Right ventricle myocardium inferior (tissue), 1 donor: ENCODE measurements at regions not wholly inside any gene's neighbourhood (a gene's known extent, or its start where the extent isn't known, plus 50 kb on each side); places are given as distances from the start of the nearest gene placed in this dataset.
"Not testable (repeated sequence)": the region's sequence is repeated elsewhere in the genome, so short reads cannot be mapped to it uniquely, and the experiment has no call there.

Experiments
- ATAC-seq: fragments of 200-7000 bp; cut with Tn5 transposase; one replicate; pipeline ENCODE4 v1.9.1; 2020; ENCODE audit warnings: mild to moderate bottlenecking, moderate library complexity
- DNase-seq: peaks from one replicate; pipeline ENCODE4 v3.0.0; 2021; ENCODE audit errors: missing footprints
- intact Hi-C: fragments of 100-400 bp; cut with DNase I; formaldehyde crosslinking; loops from one replicate; pipeline ENCODE4 v1.11.0; 2022
- donor health status: DM: no; HTN: yes; CAD: no; lungs with severe emphysema.

- DNase-seq (no peak), ATAC-seq (no peak)
- intact Hi-C loops: no loop called here
These were observed 100.8 kb upstream of the SOX2 start for GRCh38 chr3:181610973-181611265.

GRCh38 chr3:181610083-181610972 is 101.4 kb upstream of the SOX2 start:
- no peak for ATAC-seq
- intact Hi-C loops: no loop called here
- no peak for DNase-seq

DNA sequence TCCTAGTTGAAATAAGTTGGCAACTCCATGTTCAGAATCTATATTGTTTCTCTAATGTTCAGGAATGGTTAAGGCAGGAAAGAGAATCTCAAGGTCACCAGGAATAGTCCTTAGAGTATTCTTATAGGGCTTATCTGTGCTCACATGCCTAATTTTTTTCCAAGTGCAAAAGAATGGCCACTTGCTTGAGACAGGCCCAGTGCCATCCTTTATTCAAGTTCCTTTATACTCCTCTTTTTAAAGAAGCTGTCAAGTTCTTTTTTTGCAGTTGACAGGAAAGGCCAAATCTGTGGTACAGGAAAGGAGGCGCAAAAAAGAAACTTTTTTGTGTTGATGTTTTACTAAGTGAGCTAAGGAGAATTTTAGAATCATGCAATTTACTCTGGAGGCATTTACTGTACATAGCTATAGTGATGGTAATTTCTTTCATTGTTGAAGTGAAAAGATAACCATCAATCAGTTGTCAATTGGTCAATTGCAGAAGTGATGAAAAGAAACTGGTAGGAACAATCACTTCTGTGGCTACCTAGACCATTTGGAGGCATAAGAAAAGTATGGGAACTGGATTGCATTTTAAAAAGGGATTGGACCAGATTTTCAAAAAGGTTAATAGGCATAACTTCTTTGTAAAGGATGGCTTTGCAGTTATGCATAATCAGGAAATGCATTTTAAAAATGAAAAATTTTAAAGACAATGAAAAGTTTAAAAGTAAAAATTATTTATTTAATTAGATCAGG is 102.5 kb upstream of the SOX2 start:
- ATAC-seq: no peak
- no peak for DNase-seq
- intact Hi-C loops: no loop called here

DNA sequence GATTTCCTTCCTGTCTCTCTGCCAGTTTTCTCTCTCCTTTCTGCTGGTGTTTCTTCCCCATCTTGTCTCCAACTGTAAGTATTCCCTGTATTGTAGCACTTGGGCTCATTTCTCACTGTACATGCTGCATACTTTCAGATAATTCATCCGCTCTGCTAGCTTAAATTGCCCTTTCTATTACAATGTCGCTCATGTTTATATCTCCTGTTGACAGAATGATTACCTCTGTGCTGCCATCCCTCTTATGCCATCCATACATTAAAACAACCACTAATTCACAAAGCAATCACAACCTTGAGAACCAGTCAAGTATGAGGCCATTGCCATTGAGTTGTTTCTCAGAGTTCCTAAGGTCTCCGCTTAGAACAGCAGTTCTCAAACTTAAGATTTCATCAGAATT is 107.5 kb upstream of the SOX2 start:
- DNase-seq: no peak
- no peak for ATAC-seq
- intact Hi-C loops: no loop called here

- intact Hi-C loops: no loop called here
- DNase-seq (no peak), ATAC-seq (no peak)
These were observed 115.6 kb upstream of the SOX2 start for GRCh38 chr3:181596126-181596525.

DNA sequence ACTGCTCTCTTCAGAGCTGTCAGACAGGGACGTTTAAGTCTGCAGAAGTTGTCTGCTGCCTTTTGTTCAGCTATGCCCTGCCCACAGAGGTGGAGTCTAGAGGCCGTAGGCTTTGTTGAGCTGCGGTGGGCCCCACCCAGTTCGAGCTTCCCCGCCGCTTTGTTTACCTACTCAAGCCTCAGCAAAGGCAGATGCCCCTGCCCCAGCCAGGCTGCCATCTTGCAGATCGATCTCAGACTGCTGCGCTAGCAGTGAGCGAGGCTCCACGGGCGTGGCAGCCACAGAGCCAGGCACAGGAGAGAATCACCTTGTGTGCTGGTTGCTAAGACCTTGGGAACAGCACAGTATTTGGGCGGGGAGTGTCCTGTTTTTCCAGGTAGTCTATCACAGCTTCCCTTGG is 120.8 kb upstream of the SOX2 start:
- ATAC-seq, intact Hi-C loops: not testable (repeated sequence)
- peak; percentile 49 for DNase-seq

- intact Hi-C loops: no loop called here
- DNase-seq (no peak), ATAC-seq (no peak)
These were observed 129.1 kb upstream of the SOX2 start for GRCh38 chr3:181582619-181583018.

- DNase-seq: no peak
- ATAC-seq: no peak
- intact Hi-C loops: no loop called here
These were observed 130.1 kb upstream of the SOX2 start for GRCh38 chr3:181581656-181582055.

- no peak for DNase-seq
- ATAC-seq: no peak
- intact Hi-C loops: no loop called here
These were observed 133.0 kb upstream of the SOX2 start for GRCh38 chr3:181578743-181579142.

DNA sequence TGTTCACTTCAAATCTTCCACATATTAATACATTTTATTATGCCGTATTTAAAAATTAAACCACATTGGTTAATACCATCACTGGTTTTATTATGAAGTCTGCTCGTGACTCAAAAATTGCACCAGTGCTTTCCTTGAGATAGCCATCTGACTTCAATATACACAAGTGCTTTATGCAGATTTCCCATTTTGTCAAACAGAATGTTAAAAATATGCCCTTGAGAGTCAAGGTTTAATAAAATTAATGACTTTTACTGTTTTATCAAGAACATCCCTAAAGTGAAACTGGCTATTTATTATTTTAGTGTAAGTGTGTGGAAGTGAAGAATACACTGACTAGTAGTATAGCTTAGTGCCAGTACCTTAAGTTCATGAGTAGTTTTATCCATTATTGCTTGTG is 139.3 kb upstream of the SOX2 start:
- ATAC-seq (no peak), DNase-seq (no peak)
- intact Hi-C loops: no loop called here

DNA sequence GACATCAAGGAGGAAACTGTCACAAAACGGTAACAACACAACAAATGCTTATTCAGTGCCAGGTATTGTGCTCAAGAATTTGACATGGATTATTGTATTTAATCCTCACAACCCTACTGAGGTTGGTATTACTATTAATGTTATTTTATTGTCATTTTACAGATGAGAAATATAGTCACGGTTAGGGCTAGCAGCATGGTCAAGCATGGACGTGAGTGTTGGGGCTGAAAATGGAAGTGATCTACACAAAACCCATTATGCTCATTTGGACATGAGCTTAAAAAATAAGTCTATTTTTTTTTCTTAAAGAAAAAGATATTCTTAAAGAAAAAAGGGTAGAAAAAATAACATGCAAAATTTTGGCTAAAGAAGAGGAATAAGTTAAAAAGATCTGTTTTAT is 141.3 kb upstream of the SOX2 start:
- DNase-seq (no peak), ATAC-seq (no peak)
- intact Hi-C loops: no loop called here

- intact Hi-C loops: no loop called here
- no peak for DNase-seq
- no peak for ATAC-seq
These were observed 142.3 kb upstream of the SOX2 start for GRCh38 chr3:181569356-181569940.

DNA sequence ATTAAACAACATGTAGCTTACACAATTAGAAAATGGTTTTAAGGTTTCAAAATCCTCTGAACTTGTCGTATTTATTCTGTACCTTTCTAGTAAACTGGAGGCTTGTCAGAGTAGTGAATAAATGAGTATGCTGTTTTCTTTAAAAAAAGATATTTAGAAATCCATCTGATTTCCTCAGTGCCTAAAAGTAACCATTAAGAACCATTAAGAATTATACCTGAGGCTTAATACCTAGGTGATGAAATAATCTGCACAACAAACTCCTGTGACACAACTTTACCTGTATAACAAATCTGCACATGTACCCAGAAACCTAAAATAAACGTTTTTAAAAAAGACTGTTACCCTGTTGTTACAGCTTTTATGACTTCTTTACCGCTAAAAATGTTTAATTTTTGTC is 143.0 kb upstream of the SOX2 start:
- intact Hi-C loops: no loop called here
- ATAC-seq: no peak
- no peak for DNase-seq

GRCh38 chr3:181568248-181568647 is 143.5 kb upstream of the SOX2 start:
- intact Hi-C loops: no loop called here
- ATAC-seq: no peak
- no peak for DNase-seq

- intact Hi-C loops: no loop called here
- DNase-seq: no peak
- ATAC-seq: no peak
These were observed 144.2 kb upstream of the SOX2 start for GRCh38 chr3:181567311-181568075.

- DNase-seq (no peak), ATAC-seq (no peak)
- intact Hi-C loops: no loop called here
These were observed 146.3 kb upstream of the SOX2 start for GRCh38 chr3:181565416-181565815.

GRCh38 chr3:181564222-181564621 is 147.5 kb upstream of the SOX2 start:
- ATAC-seq (no peak), DNase-seq (no peak)
- intact Hi-C loops: no loop called here

DNA sequence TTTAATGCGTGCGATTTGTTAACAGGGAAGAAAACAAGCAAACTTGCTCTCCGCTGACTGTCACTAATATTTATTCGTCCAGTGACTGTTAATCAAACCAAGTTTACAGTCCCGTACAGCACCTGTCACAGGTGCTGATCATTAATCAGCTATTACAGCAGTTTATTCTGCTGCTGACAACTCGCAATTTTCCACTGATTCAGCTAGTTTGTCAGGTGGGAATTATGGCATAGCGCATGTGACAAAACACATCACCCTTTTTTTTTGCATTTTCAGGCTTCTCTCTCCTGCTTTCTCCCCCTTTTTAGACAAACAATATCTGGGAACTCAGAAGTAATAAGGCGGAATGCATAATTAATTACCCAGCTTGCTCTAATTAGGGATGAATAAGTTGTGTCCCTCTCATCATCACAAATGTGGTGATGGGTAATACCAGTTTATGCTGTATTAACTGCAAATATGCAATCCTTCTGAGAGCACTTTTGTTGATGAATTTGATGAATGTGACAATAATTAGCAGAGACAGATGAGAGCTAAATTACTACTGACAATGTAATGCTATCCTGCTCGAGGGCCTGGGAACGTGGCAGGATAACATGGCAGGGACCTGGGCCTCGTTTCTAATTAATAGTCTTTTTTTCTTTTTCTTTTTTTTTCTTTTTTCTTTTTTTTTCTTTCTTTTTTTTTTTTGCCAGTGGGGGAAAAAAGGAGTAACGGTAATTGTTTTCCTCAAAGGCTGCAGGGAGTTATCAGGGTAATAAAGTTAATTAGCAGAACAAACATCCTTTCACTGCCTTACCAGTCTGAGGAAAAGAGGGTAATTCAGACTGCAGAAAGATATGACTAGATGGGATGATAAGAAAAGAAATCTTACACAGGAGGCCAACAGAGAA is 150.3 kb upstream of the SOX2 start:
- intact Hi-C loops: no loop called here
- ATAC-seq: no peak

More for the DNA sequence above, 150.3 kb upstream of the SOX2 start:
- DNase-seq: no peak
